Osteoblast (primary cell): ENCODE measurements at regions not wholly inside any gene's neighbourhood (a gene's known extent, or its start where the extent isn't known, plus 50 kb on each side); places are given as distances from the start of the nearest gene placed in this dataset.
"Not testable (repeated sequence)": the region's sequence is repeated elsewhere in the genome, so short reads cannot be mapped to it uniquely, and the experiment has no call there.

Experiments
- DNase-seq: peaks from one replicate; pipeline ENCODE4 v3.0.0; 2011; ENCODE audit warnings: low spot score, mixed read lengths; ENCODE audit not compliant: insufficient read length; ENCODE audit errors: missing footprints
- H2AFZ ChIP-seq: 2 replicates; pipeline ENCODE4 v1.6.0; 2011; ENCODE audit warnings: mild to moderate bottlenecking, low read length
- H3K27ac ChIP-seq: 2 replicates; pipeline ENCODE4 v1.5.1; 2011; ENCODE audit warnings: mild to moderate bottlenecking, low read depth, low read length, moderate library complexity
- H3K27me3 ChIP-seq: 2 replicates; pipeline ENCODE4 v1.6.0; 2012; ENCODE audit warnings: mild to moderate bottlenecking, control low read depth, inconsistent platforms, low read length, moderate library complexity; ENCODE audit not compliant: insufficient read depth
- H3K36me3 ChIP-seq: 2 replicates; pipeline ENCODE4 v1.5.1; 2011; ENCODE audit warnings: mild to moderate bottlenecking, low read length, control low read depth, moderate library complexity; ENCODE audit not compliant: insufficient read depth
- H3K4me1 ChIP-seq: 2 replicates; pipeline ENCODE4 v1.5.1; 2011; ENCODE audit warnings: mild to moderate bottlenecking, low read length, control low read depth, moderate library complexity; ENCODE audit not compliant: insufficient read depth
- H3K4me2 ChIP-seq: 2 replicates; pipeline ENCODE4 v1.6.0; 2011; ENCODE audit warnings: mild to moderate bottlenecking, low read length; ENCODE audit not compliant: insufficient read depth
- H3K4me3 ChIP-seq: fragments of 200-600 bp; sonication (generic); 3 replicates; pipeline ENCODE4 v1.5.1; 2012; ENCODE audit warnings: mild to moderate bottlenecking, low read length, inconsistent platforms; ENCODE audit not compliant: insufficient read depth
- H3K79me2 ChIP-seq: 2 replicates; pipeline ENCODE4 v1.6.0; 2012; ENCODE audit warnings: mild to moderate bottlenecking, low read length, control low read depth, inconsistent platforms; ENCODE audit not compliant: insufficient read depth
- H3K9me3 ChIP-seq: 2 replicates; pipeline ENCODE4 v1.5.1; 2011; ENCODE audit warnings: low read depth, low read length, control low read depth
- H4K20me1 ChIP-seq: 2 replicates; pipeline ENCODE4 v1.6.0; 2012; ENCODE audit warnings: mild to moderate bottlenecking, low read length, control low read depth; ENCODE audit not compliant: insufficient read depth
- CTCF ChIP-seq: IDR thresholded peaks from 2 replicates; pipeline ENCODE4 v1.5.1; 2011; ENCODE audit warnings: mild to moderate bottlenecking, low read depth, low read length, moderate library complexity; ENCODE audit errors: extremely low read depth

DNA sequence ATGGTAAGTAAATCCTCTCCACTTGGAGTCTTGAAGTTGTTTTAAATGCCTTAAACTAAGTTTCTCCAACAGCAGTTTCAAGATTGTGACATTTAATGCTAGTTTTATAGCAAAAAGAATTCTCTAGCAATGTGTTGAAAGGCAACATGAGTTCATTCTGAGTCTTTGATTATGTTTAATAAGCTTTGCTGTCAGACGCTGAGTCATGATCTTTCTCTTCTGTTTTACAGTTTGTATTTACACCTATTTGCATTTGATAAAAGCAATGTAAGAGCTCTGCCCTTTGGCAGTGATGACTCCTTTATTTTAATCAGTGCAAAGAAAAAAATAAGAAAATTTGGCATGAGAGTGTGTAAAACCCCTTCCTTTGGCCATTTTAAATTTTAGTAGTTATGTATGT, 497.7 kb downstream of the STK39 start:
- Histone ChIP-seq H3K9me3 (no peaks in the 10 kb centered on the region), H3K4me1 (no peaks in the 10 kb centered on the region), H2AFZ (no peak overlapping the region), H3K27me3 (no peaks in the 10 kb centered on the region), H3K79me2 (no peaks in the 10 kb centered on the region), H3K4me2 (no peak overlapping the region), H3K36me3 (no peaks in the 10 kb centered on the region), H4K20me1 (no peaks in the 10 kb centered on the region), H3K27ac (no peak overlapping the region), H3K4me3 (no peak overlapping the region)
- DNase-seq = no peak
- TF ChIP-seq CTCF = no peak

DNA sequence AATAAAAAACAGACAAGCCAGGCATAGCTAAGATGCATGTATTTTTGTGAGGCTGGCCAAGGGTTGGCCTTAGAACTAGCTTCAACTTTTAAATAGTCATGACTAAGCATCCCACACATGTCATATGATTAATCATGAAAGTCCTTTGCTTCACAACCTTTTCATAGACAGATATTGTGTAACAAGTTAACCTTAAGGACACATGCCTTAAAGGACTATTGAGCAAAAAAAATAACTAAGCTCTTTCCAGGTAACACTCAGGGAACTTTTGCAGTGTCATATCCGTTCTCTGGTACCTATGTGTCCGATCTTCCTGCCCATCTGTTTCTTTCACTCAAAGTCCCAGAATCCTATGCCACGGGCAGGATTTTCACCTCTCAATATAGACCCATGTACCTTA, 498.4 kb downstream of the STK39 start:
- no peaks in the 10 kb centered on the region for H3K79me2 ChIP-seq
- H3K4me3 ChIP-seq = no peak overlapping the region
- DNase-seq = no peak
- no peak overlapping the region for H3K27ac ChIP-seq
- H4K20me1 ChIP-seq = no peaks in the 10 kb centered on the region
- no peaks in the 10 kb centered on the region for H3K9me3 ChIP-seq
- no peaks in the 10 kb centered on the region for H3K27me3 ChIP-seq
- no peaks in the 10 kb centered on the region for H3K4me1 ChIP-seq
- H3K36me3 ChIP-seq = no peaks in the 10 kb centered on the region
- no peak overlapping the region for H2AFZ ChIP-seq
- H3K4me2 ChIP-seq = no peak overlapping the region
- TF ChIP-seq CTCF = no peak

GRCh38 chr2:167748536-167748935, 498.9 kb downstream of the STK39 start:
- TF ChIP-seq CTCF = no peak
- no peaks in the 10 kb centered on the region for H3K9me3 ChIP-seq
- H2AFZ ChIP-seq = no peak overlapping the region
- no peaks in the 10 kb centered on the region for H3K36me3 ChIP-seq
- H3K4me3 ChIP-seq = no peak overlapping the region
- no peak overlapping the region for H3K4me2 ChIP-seq
- no peaks in the 10 kb centered on the region for H3K79me2 ChIP-seq
- H4K20me1 ChIP-seq = no peaks in the 10 kb centered on the region
- no peaks in the 10 kb centered on the region for H3K4me1 ChIP-seq
- H3K27me3 ChIP-seq = no peaks in the 10 kb centered on the region
- DNase-seq = no peak
- no peak overlapping the region for H3K27ac ChIP-seq

DNA sequence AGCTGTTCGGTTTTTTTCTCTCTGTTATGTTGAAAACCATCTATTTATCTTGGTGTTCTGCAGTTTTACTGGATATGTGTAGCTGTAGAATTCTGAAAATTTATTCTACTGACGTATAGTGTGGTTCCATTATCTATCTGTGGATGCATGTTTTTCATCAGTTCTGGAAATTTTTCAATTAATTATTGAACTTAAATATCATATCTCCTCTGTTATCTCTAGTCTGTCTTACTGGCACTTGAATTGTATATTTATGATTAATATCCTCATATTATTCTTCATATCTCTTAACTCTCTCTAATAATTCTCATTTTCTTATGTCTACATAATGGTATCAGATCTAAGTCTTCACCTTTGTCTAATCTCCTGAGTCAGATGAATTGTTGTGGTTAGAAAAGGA, 501.7 kb downstream of the STK39 start:
- no peak overlapping the region for H3K4me2 ChIP-seq
- no peak overlapping the region for H3K4me3 ChIP-seq
- no peaks in the 10 kb centered on the region for H3K79me2 ChIP-seq
- no peaks in the 10 kb centered on the region for H3K4me1 ChIP-seq
- H3K9me3 ChIP-seq = no peaks in the 10 kb centered on the region
- no peak overlapping the region for H3K27ac ChIP-seq
- H3K27me3 ChIP-seq = no peaks in the 10 kb centered on the region
- no peaks in the 10 kb centered on the region for H4K20me1 ChIP-seq
- H3K36me3 ChIP-seq = no peaks in the 10 kb centered on the region
- H2AFZ ChIP-seq = no peak overlapping the region
- DNase-seq = no peak
- TF ChIP-seq CTCF = no peak

- H3K9me3 ChIP-seq, H3K4me3 ChIP-seq, H4K20me1 ChIP-seq, H3K4me2 ChIP-seq, H3K79me2 ChIP-seq, H2AFZ ChIP-seq, H3K27me3 ChIP-seq, DNase-seq, H3K4me1 ChIP-seq, H3K27ac ChIP-seq, H3K36me3 ChIP-seq: not testable (repeated sequence)
These were observed 507.5 kb downstream of the STK39 start for GRCh38 chr2:167739921-167740320.
